Naive thymus-derived CD4-positive, alpha-beta T cell (primary cell): ENCODE measurements at regions not wholly inside any gene's neighbourhood (a gene's known extent, or its start where the extent isn't known, plus 50 kb on each side); places are given as distances from the start of the nearest gene placed in this dataset.

Experiments used
- ATAC-seq: fragments of 150-1000 bp; cut with Tn5 transposase; 2 replicates; pipeline ENCODE4 v1.10.0; 2021; ENCODE audit warnings: mild to moderate bottlenecking, moderate library complexity
- CTCF ChIA-PET: fragments of 350-600 bp; sonication (Branson Sonifier 250); formaldehyde crosslinking; loops from one replicate; lab custom pipeline; 2021; ENCODE audit warnings: antibody characterized with exemption; lab: Charles Lee
- POLR2A ChIA-PET: fragments of 350-600 bp; sonication (Branson Sonifier 250); formaldehyde crosslinking; loops from one replicate; lab custom pipeline; 2021; ENCODE audit warnings: antibody characterized with exemption, inconsistent platforms; lab: Charles Lee
- DNase-seq, 9 donors: peaks; one replicate each; pipeline versions ENCODE4 v3.0.0 to v3.0.0-alpha.2; 2020 to 2022; ENCODE audit warnings: mixed read lengths in 1 of 9
- H3K27ac ChIP-seq: one replicate; pipeline ENCODE4 v1.7.0; 2013; ENCODE audit warnings: mild to moderate bottlenecking, low read depth, low read length, moderate library complexity
- H3K27me3 ChIP-seq, 2 donors: one replicate each; pipeline ENCODE4 v1.7.0; 2013; ENCODE audit warnings: low read length in 2 of 2, mild to moderate bottlenecking in 2 of 2, moderate library complexity in 2 of 2; ENCODE audit not compliant: control insufficient read depth in 2 of 2, insufficient read depth in 2 of 2
- H3K36me3 ChIP-seq, 3 experiments: 1 replicate in 2 of 3; 2 replicates in 1 of 3; pipeline ENCODE4 v1.7.0; 2013; ENCODE audit warnings: low read length in 3 of 3, mild to moderate bottlenecking in 3 of 3, moderate library complexity in 1 of 3; ENCODE audit not compliant: insufficient read depth in 3 of 3, control insufficient read depth in 2 of 3
- H3K4me1 ChIP-seq, 2 donors: one replicate each; pipeline ENCODE4 v1.7.0; 2013; ENCODE audit warnings: low read length in 2 of 2, mild to moderate bottlenecking in 2 of 2, moderate library complexity in 1 of 2; ENCODE audit not compliant: control insufficient read depth in 2 of 2, insufficient read depth in 2 of 2
- H3K4me3 ChIP-seq: 2 replicates; pipeline ENCODE4 v1.7.0; 2013; ENCODE audit warnings: mild to moderate bottlenecking, low read length
- H3K9me3 ChIP-seq, 3 experiments: 1 replicate in 2 of 3; 2 replicates in 1 of 3; pipeline ENCODE4 v1.7.0; 2013; ENCODE audit warnings: low read length in 3 of 3; ENCODE audit not compliant: control insufficient read depth in 2 of 3
- H3K27ac Mint-ChIP-seq, 9 donors: one replicate each; pipeline ENCODE4 v1.8.0; 2020 to 2022; ENCODE audit warnings: mixed read lengths in 9 of 9, mild to moderate bottlenecking in 8 of 9, moderate library complexity in 5 of 9, inconsistent platforms in 2 of 9
- H3K27me3 Mint-ChIP-seq, 5 donors: one replicate each; pipeline ENCODE4 v1.8.0; 2021 to 2022; ENCODE audit warnings: mixed read lengths in 5 of 5, mild to moderate bottlenecking in 1 of 5
- H3K36me3 Mint-ChIP-seq, 5 donors: one replicate each; pipeline ENCODE4 v1.8.0; 2020 to 2022; ENCODE audit warnings: mixed read lengths in 5 of 5, mild to moderate bottlenecking in 3 of 5, inconsistent platforms in 1 of 5
- H3K4me1 Mint-ChIP-seq, 7 donors: one replicate each; pipeline ENCODE4 v1.8.0; 2020 to 2022; ENCODE audit warnings: mixed read lengths in 7 of 7, mild to moderate bottlenecking in 3 of 7, inconsistent platforms in 1 of 7
- H3K4me3 Mint-ChIP-seq, 10 donors: one replicate each; pipeline ENCODE4 v1.8.0; 2020 to 2022; ENCODE audit warnings: mild to moderate bottlenecking in 10 of 10, mixed read lengths in 10 of 10, moderate library complexity in 6 of 10, inconsistent platforms in 2 of 10
- H3K9me3 Mint-ChIP-seq, 11 donors: one replicate each; pipeline ENCODE4 v1.8.0; 2020 to 2022; ENCODE audit warnings: mixed read lengths in 11 of 11, mild to moderate bottlenecking in 4 of 11, inconsistent platforms in 1 of 11, moderate library complexity in 1 of 11
- intact Hi-C, 2 donors: fragments of 100-400 bp; cut with micrococcal nuclease; formaldehyde crosslinking; loops; one replicate each; pipeline ENCODE4 v1.15.1; 2023

GRCh38 chr12:19025582-19025981, 104.0 kb upstream of the PLEKHA5 start:
- H3K9me3 ChIP-seq = no peaks in the 10 kb centered on the region
- intact Hi-C loops = no loop called here
- no peak overlapping the region for H3K4me3 Mint-ChIP-seq
- no peaks in the 10 kb centered on the region for H3K36me3 Mint-ChIP-seq
- H3K27ac Mint-ChIP-seq = no peak overlapping the region
- H3K4me1 Mint-ChIP-seq = no peaks in the 10 kb centered on the region
- H3K27me3 Mint-ChIP-seq = peaks cover 0 to 10% (median 0%) of the 10 kb centered on the region in 5 donors
- DNase-seq = no peak
- CTCF ChIA-PET = no interaction called here
- no peaks in the 10 kb centered on the region for H3K36me3 ChIP-seq
- ATAC-seq = no peak
- no peak overlapping the region for H3K27ac ChIP-seq
- peaks cover 0 to 2% (median 0%) of the 10 kb centered on the region in 11 donors for H3K9me3 Mint-ChIP-seq
- no peaks in the 10 kb centered on the region for H3K27me3 ChIP-seq
- no peaks in the 10 kb centered on the region for H3K4me1 ChIP-seq
- POLR2A ChIA-PET = no interaction called here
- H3K4me3 ChIP-seq = no peak overlapping the region

- H3K27me3 ChIP-seq = no peaks in the 10 kb centered on the region
- no peaks in the 10 kb centered on the region for H3K36me3 ChIP-seq
- Mint-ChIP-seq H3K36me3 (no peaks in the 10 kb centered on the region), H3K27me3 (peaks cover 0 to 10% (median 0%) of the 10 kb centered on the region in 5 donors), H3K27ac (no peak overlapping the region), H3K4me1 (no peaks in the 10 kb centered on the region), H3K4me3 (no peak overlapping the region), H3K9me3 (peaks cover 0 to 2% (median 0%) of the 10 kb centered on the region in 11 donors)
- H3K4me1 ChIP-seq = no peaks in the 10 kb centered on the region
- no peak overlapping the region for H3K4me3 ChIP-seq
- POLR2A ChIA-PET = no interaction called here
- H3K27ac ChIP-seq = no peak overlapping the region
- ATAC-seq = no peak
- CTCF ChIA-PET = no interaction called here
- H3K9me3 ChIP-seq = no peaks in the 10 kb centered on the region
- DNase-seq = no peak
- intact Hi-C loops = no loop called here
Measured at GRCh38 chr12:19026034-19026433, 103.5 kb upstream of the PLEKHA5 start.

- DNase-seq (no peak), ATAC-seq (no peak)
- H3K4me3 Mint-ChIP-seq = no peak overlapping the region
- no peak overlapping the region for H3K27ac ChIP-seq
- ChIA-PET POLR2A (no interaction called here), CTCF (interaction anchor here (0.6 kb wide), 1 partner anchor 252 kb away, joined by 3 read pairs; no protein-coding TSS in a partner anchor)
- no peaks in the 10 kb centered on the region for H3K36me3 ChIP-seq
- no peaks in the 10 kb centered on the region for H3K27me3 ChIP-seq
- H3K4me1 ChIP-seq = no peaks in the 10 kb centered on the region
- H3K36me3 Mint-ChIP-seq = no peaks in the 10 kb centered on the region
- no peak overlapping the region for H3K4me3 ChIP-seq
- H3K4me1 Mint-ChIP-seq = no peaks in the 10 kb centered on the region
- H3K9me3 ChIP-seq = no peaks in the 10 kb centered on the region
- intact Hi-C loops = no loop called here
- H3K27me3 Mint-ChIP-seq = peaks cover 0 to 10% (median 0%) of the 10 kb centered on the region in 5 donors
- H3K27ac Mint-ChIP-seq = no peak overlapping the region
- peaks cover 0 to 4% (median 0%) of the 10 kb centered on the region in 11 donors for H3K9me3 Mint-ChIP-seq
Measured at GRCh38 chr12:19026614-19027488, 102.7 kb upstream of the PLEKHA5 start.

GRCh38 chr12:19030180-19030579, 99.4 kb upstream of the PLEKHA5 start:
- Histone ChIP-seq H3K4me3 (no peak overlapping the region), H3K36me3 (no peaks in the 10 kb centered on the region), H3K27ac (no peak overlapping the region), H3K4me1 (no peaks in the 10 kb centered on the region), H3K27me3 (no peaks in the 10 kb centered on the region), H3K9me3 (peaks cover 0 to 6% (median 0%) of the 10 kb centered on the region in 3 experiments)
- Mint-ChIP-seq H3K9me3 (peaks cover 0 to 18% (median 3%) of the 10 kb centered on the region in 11 donors), H3K36me3 (no peaks in the 10 kb centered on the region), H3K27ac (no peak overlapping the region), H3K4me1 (no peaks in the 10 kb centered on the region), H3K27me3 (peaks cover 0 to 5% (median 4%) of the 10 kb centered on the region in 5 donors), H3K4me3 (no peak overlapping the region)
- ChIA-PET CTCF (no interaction called here), POLR2A (no interaction called here)
- DNase-seq (no peak), ATAC-seq (no peak)
- intact Hi-C loops = no loop called here

GRCh38 chr12:19030603-19031002, 98.9 kb upstream of the PLEKHA5 start:
- Histone ChIP-seq H3K27me3 (no peaks in the 10 kb centered on the region), H3K36me3 (no peaks in the 10 kb centered on the region), H3K27ac (no peak overlapping the region), H3K4me1 (no peaks in the 10 kb centered on the region), H3K9me3 (peaks cover 0 to 6% (median 0%) of the 10 kb centered on the region in 3 experiments), H3K4me3 (no peak overlapping the region)
- intact Hi-C loops = no loop called here
- H3K27me3 Mint-ChIP-seq = peaks cover 0 to 7% (median 4%) of the 10 kb centered on the region in 5 donors
- CTCF ChIA-PET = no interaction called here
- H3K4me3 Mint-ChIP-seq = no peak overlapping the region
- no peak overlapping the region for H3K27ac Mint-ChIP-seq
- H3K9me3 Mint-ChIP-seq = peaks cover 0 to 18% (median 3%) of the 10 kb centered on the region in 11 donors
- ATAC-seq (no peak), DNase-seq (no peak)
- no peaks in the 10 kb centered on the region for H3K4me1 Mint-ChIP-seq
- H3K36me3 Mint-ChIP-seq = no peaks in the 10 kb centered on the region
- POLR2A ChIA-PET = no interaction called here

GRCh38 chr12:19031032-19031431, 98.5 kb upstream of the PLEKHA5 start:
- ChIA-PET CTCF (no interaction called here), POLR2A (no interaction called here)
- intact Hi-C loops = no loop called here
- H3K27ac ChIP-seq = no peak overlapping the region
- H3K27ac Mint-ChIP-seq = no peak overlapping the region
- H3K4me3 ChIP-seq = no peak overlapping the region
- H3K9me3 ChIP-seq = peaks cover 0 to 6% (median 0%) of the 10 kb centered on the region in 3 experiments
- H3K27me3 ChIP-seq = no peaks in the 10 kb centered on the region
- no peaks in the 10 kb centered on the region for H3K36me3 ChIP-seq
- peaks cover 0 to 7% (median 4%) of the 10 kb centered on the region in 5 donors for H3K27me3 Mint-ChIP-seq
- H3K9me3 Mint-ChIP-seq = peaks cover 0 to 18% (median 3%) of the 10 kb centered on the region in 11 donors
- no peaks in the 10 kb centered on the region for H3K4me1 Mint-ChIP-seq
- H3K4me3 Mint-ChIP-seq = no peak overlapping the region
- no peak for DNase-seq
- ATAC-seq = no peak
- no peaks in the 10 kb centered on the region for H3K4me1 ChIP-seq
- no peaks in the 10 kb centered on the region for H3K36me3 Mint-ChIP-seq

- no peak overlapping the region for H3K4me3 ChIP-seq
- Mint-ChIP-seq H3K27me3 (peaks cover 0 to 8% (median 0%) of the 10 kb centered on the region in 5 donors), H3K9me3 (peaks cover 0 to 18% (median 3%) of the 10 kb centered on the region in 11 donors), H3K4me3 (no peak overlapping the region), H3K4me1 (no peaks in the 10 kb centered on the region), H3K36me3 (no peaks in the 10 kb centered on the region), H3K27ac (no peak overlapping the region)
- intact Hi-C loops = no loop called here
- no peaks in the 10 kb centered on the region for H3K4me1 ChIP-seq
- peaks cover 0 to 6% (median 0%) of the 10 kb centered on the region in 3 experiments for H3K9me3 ChIP-seq
- no peak for DNase-seq
- H3K27me3 ChIP-seq = no peaks in the 10 kb centered on the region
- no peak for ATAC-seq
- H3K27ac ChIP-seq = no peak overlapping the region
- ChIA-PET POLR2A (no interaction called here), CTCF (no interaction called here)
- H3K36me3 ChIP-seq = no peaks in the 10 kb centered on the region
Measured at GRCh38 chr12:19032826-19033225, 96.7 kb upstream of the PLEKHA5 start.
